Caco-2 (cell line): ENCODE measurements at regions not wholly inside any gene's neighbourhood (a gene's known extent, or its start where the extent isn't known, plus 50 kb on each side); places are given as distances from the start of the nearest gene placed in this dataset.

ENCODE experiments used
- BruUV-seq: library from RNA; stranded (reverse); fragments of 400-500 nt; replicated peaks from 2 replicates; lab custom pipeline; 2021; lab: Mats Ljungman, UMichigan
- CTCF ChIA-PET: fragments of 300-600 bp; sonication (Branson Sonifier 250); formaldehyde crosslinking; loops from one replicate; lab custom pipeline; 2022; ENCODE audit warnings: antibody characterized with exemption; lab: Charles Lee
- POLR2A ChIA-PET: fragments of 300-600 bp; sonication (Branson Sonifier 250); formaldehyde crosslinking; loops from one replicate; lab custom pipeline; 2022; ENCODE audit warnings: antibody characterized with exemption; lab: Charles Lee
- DNase-seq, 2 experiments: peaks; one replicate each; pipeline versions ENCODE4 v3.0.0 to v3.0.0-alpha.2; 2020 to 2022
- H3K27me3 ChIP-seq: replicated peaks from 2 replicates; pipeline ENCODE4 v1.6.0; 2011; ENCODE audit warnings: low read length; ENCODE audit not compliant: control insufficient read depth, insufficient read depth
- H3K36me3 ChIP-seq: 2 replicates; pipeline ENCODE4 v1.5.1; 2011; ENCODE audit warnings: low read length; ENCODE audit not compliant: control insufficient read depth, insufficient read depth
- H3K4me1 ChIP-seq: fragments of 250-450 bp; sonication (Bioruptor Pico); 2 replicates; pipeline ENCODE4 v1.5.1; 2020; ENCODE audit warnings: mild to moderate bottlenecking
- H3K4me3 ChIP-seq: 2 replicates; pipeline ENCODE4 v1.5.1; 2011; ENCODE audit warnings: low read depth, mild to moderate bottlenecking, control low read depth, low read length
- H3K9me3 ChIP-seq: fragments of 250-450 bp; sonication (Bioruptor Pico); 2 replicates; pipeline ENCODE4 v1.5.1; 2020; ENCODE audit warnings: mild to moderate bottlenecking, moderate library complexity
- H3K27ac Mint-ChIP-seq: one replicate; pipeline ENCODE4 v1.8.0; 2022; ENCODE audit warnings: mixed read lengths; ENCODE audit not compliant: unreplicated experiment
- H3K27me3 Mint-ChIP-seq: one replicate; pipeline ENCODE4 v1.8.0; 2022; ENCODE audit warnings: mixed read lengths; ENCODE audit not compliant: insufficient read depth, unreplicated experiment
- H3K36me3 Mint-ChIP-seq: one replicate; pipeline ENCODE4 v1.8.0; 2022; ENCODE audit warnings: mild to moderate bottlenecking, mixed read lengths; ENCODE audit not compliant: insufficient read depth, unreplicated experiment
- H3K4me1 Mint-ChIP-seq: one replicate; pipeline ENCODE4 v1.8.0; 2022; ENCODE audit warnings: low read depth, mixed read lengths; ENCODE audit not compliant: unreplicated experiment
- H3K4me3 Mint-ChIP-seq: one replicate; pipeline ENCODE4 v1.8.0; 2022; ENCODE audit warnings: mild to moderate bottlenecking, moderate library complexity, mixed read lengths; ENCODE audit not compliant: unreplicated experiment
- H3K9me3 Mint-ChIP-seq: one replicate; pipeline ENCODE4 v1.8.0; 2022; ENCODE audit warnings: mixed read lengths; ENCODE audit not compliant: unreplicated experiment
- intact Hi-C: fragments of 100-400 bp; cut with micrococcal nuclease; formaldehyde crosslinking; loops from one replicate; pipeline ENCODE4 v1.10.0; 2022; ENCODE audit not compliant: unreplicated experiment
- TF ChIP-seq, protein P1 (sequence below), 2 experiments: fragments of 200-600 bp in 1 of 2; IDR thresholded peaks; 1 replicate in 1 of 2; 2 replicates in 1 of 2; pipeline versions ENCODE4 v1.5.1 to v1.8.0; 2011 to 2022; ENCODE audit warnings: antibody characterized with exemption in 1 of 2, control low read depth in 1 of 2, inconsistent platforms in 1 of 2, low read depth in 1 of 2, low read length in 1 of 2, mild to moderate bottlenecking in 1 of 2, moderate library complexity in 1 of 2; ENCODE audit not compliant: insufficient read depth in 1 of 2, severe bottlenecking in 1 of 2, unreplicated experiment in 1 of 2

DNA sequence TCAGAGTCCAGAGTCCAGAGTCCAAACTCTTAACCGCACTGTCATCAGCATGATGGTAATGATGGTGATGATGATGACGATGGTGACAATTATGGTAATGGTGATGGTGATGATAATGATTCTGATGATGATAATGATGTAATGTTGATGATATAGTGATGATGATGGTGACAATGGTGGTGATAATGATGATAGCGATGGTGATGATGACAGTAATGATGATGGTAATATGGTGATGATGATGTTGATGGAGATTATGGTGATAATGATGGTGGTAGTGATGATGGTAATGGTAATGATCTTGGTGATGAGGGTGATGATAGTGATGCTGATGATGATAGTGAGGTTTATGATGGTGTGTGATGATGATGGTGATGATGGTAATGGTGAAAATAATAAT, 367.8 kb upstream of the CDH4 start:
- intact Hi-C loops, result no loop called here
- Mint-ChIP-seq H3K9me3 (no peaks in the 10 kb centered on the region), H3K4me1 (no peaks in the 10 kb centered on the region), H3K27ac (no peak overlapping the region), H3K4me3 (no peak overlapping the region), H3K36me3 (no peaks in the 10 kb centered on the region), H3K27me3 (peaks cover 11% of the 10 kb centered on the region)
- H3K4me1 ChIP-seq, result no peaks in the 10 kb centered on the region
- TF ChIP-seq, protein P1, sequence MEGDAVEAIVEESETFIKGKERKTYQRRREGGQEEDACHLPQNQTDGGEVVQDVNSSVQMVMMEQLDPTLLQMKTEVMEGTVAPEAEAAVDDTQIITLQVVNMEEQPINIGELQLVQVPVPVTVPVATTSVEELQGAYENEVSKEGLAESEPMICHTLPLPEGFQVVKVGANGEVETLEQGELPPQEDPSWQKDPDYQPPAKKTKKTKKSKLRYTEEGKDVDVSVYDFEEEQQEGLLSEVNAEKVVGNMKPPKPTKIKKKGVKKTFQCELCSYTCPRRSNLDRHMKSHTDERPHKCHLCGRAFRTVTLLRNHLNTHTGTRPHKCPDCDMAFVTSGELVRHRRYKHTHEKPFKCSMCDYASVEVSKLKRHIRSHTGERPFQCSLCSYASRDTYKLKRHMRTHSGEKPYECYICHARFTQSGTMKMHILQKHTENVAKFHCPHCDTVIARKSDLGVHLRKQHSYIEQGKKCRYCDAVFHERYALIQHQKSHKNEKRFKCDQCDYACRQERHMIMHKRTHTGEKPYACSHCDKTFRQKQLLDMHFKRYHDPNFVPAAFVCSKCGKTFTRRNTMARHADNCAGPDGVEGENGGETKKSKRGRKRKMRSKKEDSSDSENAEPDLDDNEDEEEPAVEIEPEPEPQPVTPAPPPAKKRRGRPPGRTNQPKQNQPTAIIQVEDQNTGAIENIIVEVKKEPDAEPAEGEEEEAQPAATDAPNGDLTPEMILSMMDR (IDR thresholded peaks at IDR 0.05; ENCODE audit: insufficient read depth in 1 of 2, low read depth in 1 of 2, low read length in 1 of 2, severe bottlenecking in 1 of 2, unreplicated experiment in 1 of 2), result no peak
- H3K27me3 ChIP-seq, result no peaks in the 10 kb centered on the region
- no peaks in the 10 kb centered on the region for H3K9me3 ChIP-seq
- ChIA-PET CTCF (no interaction called here), POLR2A (no interaction called here)
- no peak overlapping the region for H3K4me3 ChIP-seq
- H3K36me3 ChIP-seq, result no peaks in the 10 kb centered on the region
- no TSS peak for BruUV-seq
- no peak for DNase-seq

DNA sequence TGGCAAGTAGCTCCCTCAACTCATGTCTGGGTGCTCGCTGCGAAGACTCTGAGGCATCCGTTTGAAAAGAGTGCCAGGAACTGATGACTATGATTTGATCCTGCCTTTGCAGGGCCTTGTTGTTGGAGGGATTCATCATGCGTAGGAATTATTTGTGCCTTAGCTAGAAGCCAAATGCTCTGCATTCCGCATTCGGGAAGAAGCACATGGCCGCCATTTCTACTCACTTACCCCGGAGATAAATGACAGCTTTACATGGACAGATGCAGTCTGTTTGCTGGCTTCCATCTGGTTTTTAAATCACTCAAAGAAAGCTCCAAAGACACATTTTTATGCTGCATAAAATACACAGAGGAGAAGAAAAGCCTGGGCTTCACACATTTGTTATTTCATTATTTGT, 363.3 kb upstream of the CDH4 start:
- Mint-ChIP-seq H3K36me3 (no peaks in the 10 kb centered on the region), H3K4me3 (no peak overlapping the region), H3K9me3 (no peaks in the 10 kb centered on the region), H3K4me1 (no peaks in the 10 kb centered on the region), H3K27me3 (peaks cover 12% of the 10 kb centered on the region), H3K27ac (no peak overlapping the region)
- H3K4me3 ChIP-seq, result no peak overlapping the region
- no peaks in the 10 kb centered on the region for H3K27me3 ChIP-seq
- no peaks in the 10 kb centered on the region for H3K9me3 ChIP-seq
- no peaks in the 10 kb centered on the region for H3K36me3 ChIP-seq
- no peaks in the 10 kb centered on the region for H3K4me1 ChIP-seq
- BruUV-seq, result no TSS peak
- no peak for DNase-seq
- TF ChIP-seq, protein P1 (IDR thresholded peaks at IDR 0.05; ENCODE audit: insufficient read depth in 1 of 2, low read depth in 1 of 2, low read length in 1 of 2, severe bottlenecking in 1 of 2, unreplicated experiment in 1 of 2), result no peak
- CTCF ChIA-PET, result no interaction called here
- POLR2A ChIA-PET, result no interaction called here
- intact Hi-C loops, result no loop called here

DNA sequence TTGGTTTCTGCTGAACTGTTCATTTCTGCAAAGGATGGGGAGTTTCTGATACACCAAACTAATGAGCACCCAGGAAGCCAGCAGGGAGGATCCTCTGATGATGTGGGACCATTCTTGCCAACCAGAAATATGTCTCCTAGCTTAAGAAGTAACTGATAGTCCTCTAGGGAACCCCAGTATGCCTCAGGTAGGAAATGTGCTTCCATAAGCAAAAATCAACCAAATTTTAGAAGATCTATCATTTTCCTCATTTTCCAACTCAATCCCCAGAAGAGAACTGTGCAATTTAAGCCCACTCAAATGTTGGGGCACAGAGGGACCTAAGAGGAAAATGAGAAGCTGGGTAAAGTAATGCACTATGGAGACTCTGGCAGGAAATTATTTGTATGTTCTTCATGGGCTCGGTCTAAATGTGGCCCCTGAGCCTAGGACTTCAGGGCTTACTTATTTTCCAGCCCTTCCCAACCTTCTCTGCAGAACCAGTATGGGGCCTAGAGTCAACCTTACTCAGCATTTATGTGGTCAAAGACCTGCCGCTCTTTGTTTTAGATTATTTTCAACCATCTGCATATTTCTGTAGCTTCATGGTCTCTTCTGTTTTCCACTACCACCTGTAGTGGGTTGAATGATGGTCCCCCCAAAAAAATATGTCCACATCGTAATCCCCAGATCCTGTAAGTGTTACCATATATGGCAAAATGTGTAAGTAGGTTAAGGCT, 359.8 kb upstream of the CDH4 start:
- Histone ChIP-seq H3K4me1 (no peaks in the 10 kb centered on the region), H3K9me3 (no peaks in the 10 kb centered on the region), H3K27me3 (no peaks in the 10 kb centered on the region), H3K36me3 (no peaks in the 10 kb centered on the region), H3K4me3 (no peak overlapping the region)
- BruUV-seq, result no TSS peak
- Mint-ChIP-seq H3K4me1 (no peaks in the 10 kb centered on the region), H3K27me3 (peaks cover 10% of the 10 kb centered on the region), H3K36me3 (no peaks in the 10 kb centered on the region), H3K27ac (no peak overlapping the region), H3K9me3 (no peaks in the 10 kb centered on the region), H3K4me3 (no peak overlapping the region)
- POLR2A ChIA-PET, result no interaction called here
- CTCF ChIA-PET, result no interaction called here
- DNase-seq, result no peak
- TF ChIP-seq, protein P1 (IDR thresholded peaks at IDR 0.05; ENCODE audit: insufficient read depth in 1 of 2, low read depth in 1 of 2, low read length in 1 of 2, severe bottlenecking in 1 of 2, unreplicated experiment in 1 of 2), result no peak
- intact Hi-C loops, result no loop called here
